ENCODE measurements at regions not wholly inside any gene's neighbourhood (a gene's known extent, or its start where the extent isn't known, plus 50 kb on each side); places are given as distances from the start of the nearest gene placed in this dataset.

- H3K4me3 Mint-ChIP-seq = no peak overlapping the region
- POLR2A ChIA-PET = no interaction called here
- H3K27me3 Mint-ChIP-seq = no peaks in the 10 kb centered on the region
- CTCF ChIA-PET = interaction anchor here (0.6 kb wide), 1 partner anchor 883 kb away, joined by 3 read pairs; no protein-coding TSS in a partner anchor
- Histone ChIP-seq H3K4me3 (ENCODE audit: low read length) (no peak overlapping the region), H3K27me3 (ENCODE audit: control insufficient read depth in 1 of 2, insufficient read depth in 2 of 2, low read length in 2 of 2) (no peaks in the 10 kb centered on the region), H3K27ac (ENCODE audit: low read depth in 1 of 2, low read length in 2 of 2) (no peak overlapping the region), H3K36me3 (ENCODE audit: insufficient read depth, low read length) (no peaks in the 10 kb centered on the region), H3K4me1 (ENCODE audit: insufficient read depth, low read length) (no peaks in the 10 kb centered on the region), H3K9me3 (ENCODE audit: control insufficient read depth in 1 of 2, insufficient read depth in 1 of 2, low read length in 2 of 2) (no peaks in the 10 kb centered on the region)
- H3K9me3 Mint-ChIP-seq = no peaks in the 10 kb centered on the region
- no peaks in the 10 kb centered on the region for H3K4me1 Mint-ChIP-seq (ENCODE audit: low read depth)
- TF ChIP-seq CTCF (IDR thresholded peaks at IDR 0.05) = no peak
- intact Hi-C loops (cut with DNase I, micrococcal nuclease) = no loop called here
- H3K36me3 Mint-ChIP-seq (ENCODE audit: low read depth) = no peaks in the 10 kb centered on the region
- no peak overlapping the region for H3K27ac Mint-ChIP-seq
- ATAC-seq (ENCODE audit: poor library complexity) (no peak), DNase-seq (no peak)
Observed at GRCh38 chr3:178233371-178234071, 302.7 kb upstream of the KCNMB2 start.

GRCh38 chr3:178236555-178237277, 299.5 kb upstream of the KCNMB2 start:
- H3K4me1 ChIP-seq (ENCODE audit: insufficient read depth, low read length) = no peaks in the 10 kb centered on the region
- ATAC-seq (ENCODE audit: poor library complexity) (no peak), DNase-seq (no peak)
- intact Hi-C loops (cut with DNase I, micrococcal nuclease) = no loop called here
- Mint-ChIP-seq H3K36me3 (ENCODE audit: low read depth) (no peaks in the 10 kb centered on the region), H3K4me3 (no peak overlapping the region), H3K9me3 (peaks cover 8% of the 10 kb centered on the region), H3K27me3 (no peaks in the 10 kb centered on the region), H3K27ac (no peak overlapping the region), H3K4me1 (ENCODE audit: low read depth) (no peaks in the 10 kb centered on the region)
- H3K36me3 ChIP-seq (ENCODE audit: insufficient read depth, low read length) = no peaks in the 10 kb centered on the region
- CTCF ChIA-PET = no interaction called here
- no peaks in the 10 kb centered on the region for H3K9me3 ChIP-seq (ENCODE audit: control insufficient read depth in 1 of 2, insufficient read depth in 1 of 2, low read length in 2 of 2)
- POLR2A ChIA-PET = no interaction called here
- TF ChIP-seq CTCF (IDR thresholded peaks at IDR 0.05) = no peak
- no peak overlapping the region for H3K4me3 ChIP-seq (ENCODE audit: low read length)
- no peaks in the 10 kb centered on the region for H3K27me3 ChIP-seq (ENCODE audit: control insufficient read depth in 1 of 2, insufficient read depth in 2 of 2, low read length in 2 of 2)
- H3K27ac ChIP-seq (ENCODE audit: low read depth in 1 of 2, low read length in 2 of 2) = no peak overlapping the region

- TF ChIP-seq CTCF (IDR thresholded peaks at IDR 0.05) = no peak
- ATAC-seq (ENCODE audit: poor library complexity) = no peak
- DNase-seq = no peak
- CTCF ChIA-PET = no interaction called here
- no peak overlapping the region for H3K27ac Mint-ChIP-seq
- Histone ChIP-seq H3K36me3 (ENCODE audit: insufficient read depth, low read length) (no peaks in the 10 kb centered on the region), H3K9me3 (ENCODE audit: control insufficient read depth in 1 of 2, insufficient read depth in 1 of 2, low read length in 2 of 2) (no peaks in the 10 kb centered on the region), H3K27ac (ENCODE audit: low read depth in 1 of 2, low read length in 2 of 2) (no peak overlapping the region), H3K4me3 (ENCODE audit: low read length) (no peak overlapping the region), H3K27me3 (ENCODE audit: control insufficient read depth in 1 of 2, insufficient read depth in 2 of 2, low read length in 2 of 2) (no peaks in the 10 kb centered on the region), H3K4me1 (ENCODE audit: insufficient read depth, low read length) (no peaks in the 10 kb centered on the region)
- intact Hi-C loops (cut with DNase I, micrococcal nuclease) = no loop called here
- no peaks in the 10 kb centered on the region for H3K36me3 Mint-ChIP-seq (ENCODE audit: low read depth)
- H3K4me3 Mint-ChIP-seq = no peak overlapping the region
- peaks cover 8% of the 10 kb centered on the region for H3K9me3 Mint-ChIP-seq
- H3K4me1 Mint-ChIP-seq (ENCODE audit: low read depth) = no peaks in the 10 kb centered on the region
- POLR2A ChIA-PET = no interaction called here
- H3K27me3 Mint-ChIP-seq = no peaks in the 10 kb centered on the region
Observed at GRCh38 chr3:178238179-178238578, 298.1 kb upstream of the KCNMB2 start.
